ENCODE measurements at regions not wholly inside any gene's neighbourhood (a gene's known extent, or its start where the extent isn't known, plus 50 kb on each side); places are given as distances from the start of the nearest gene placed in this dataset.

GRCh38 chr16:8320131-8320530, 270.2 kb downstream of the TMEM114 start:
- peaks cover 2% of the 10 kb centered on the region for H3K9me3 ChIP-seq (ENCODE audit: control insufficient read depth, low read depth, low read length)
- TF ChIP-seq CTCF (optimal IDR thresholded peaks at IDR 0.05 in 1 of 3, IDR thresholded peaks at IDR 0.05 in 1 of 3, conservative IDR thresholded peaks at IDR 0.05 in 1 of 3; ENCODE audit: extremely low read depth in 1 of 3, insufficient read depth in 2 of 3, low read length in 3 of 3) (no peak), EZH2 (IDR thresholded peaks at IDR 0.05; ENCODE audit: low read length) (no peak)
- DNase-seq (ENCODE audit: low read depth, low spot score), result no peak
- H3K36me3 ChIP-seq (ENCODE audit: control insufficient read depth in 2 of 2, extremely low read depth in 1 of 2, insufficient read depth in 2 of 2, low read length in 2 of 2), result no peaks in the 10 kb centered on the region
- no peaks in the 10 kb centered on the region for H3K27me3 ChIP-seq (ENCODE audit: control insufficient read depth, extremely low read depth, insufficient read depth, low read length)
- FAIRE-seq, result no peak
- dilution Hi-C loops (cut with MboI; ENCODE audit: extremely low pct_ligation_motif_present, low sequenced_read_pairs), result no loop called here
- no peak overlapping the region for H3K27ac ChIP-seq (ENCODE audit: control insufficient read depth, insufficient read depth, low read length)
- no peak overlapping the region for H3K4me3 ChIP-seq (ENCODE audit: control insufficient read depth in 2 of 3, extremely low read depth in 1 of 3, insufficient read depth in 2 of 3, low read depth in 1 of 3, low read length in 3 of 3)
- no peaks in the 10 kb centered on the region for H3K9me1 ChIP-seq (ENCODE audit: control insufficient read depth, extremely low read depth, insufficient read depth, low read length)
- no peak overlapping the region for H2AFZ ChIP-seq (ENCODE audit: control insufficient read depth, low read length)
- no peak overlapping the region for H3K4me2 ChIP-seq (ENCODE audit: control insufficient read depth, extremely low read depth, insufficient read depth, low read depth, low read length)
- H3K9ac ChIP-seq (ENCODE audit: control insufficient read depth, extremely low read depth, insufficient read depth, low read length), result no peak overlapping the region
- no peaks in the 10 kb centered on the region for H3K4me1 ChIP-seq (ENCODE audit: control insufficient read depth, extremely low read depth, insufficient read depth, low read length)
- H3K79me2 ChIP-seq (ENCODE audit: control insufficient read depth, insufficient read depth, low read length), result no peaks in the 10 kb centered on the region
- no peaks in the 10 kb centered on the region for H4K20me1 ChIP-seq (ENCODE audit: control insufficient read depth, extremely low read depth, insufficient read depth, low read length)

- Histone ChIP-seq H3K36me3 (ENCODE audit: control insufficient read depth in 2 of 2, extremely low read depth in 1 of 2, insufficient read depth in 2 of 2, low read length in 2 of 2) (no peaks in the 10 kb centered on the region), H4K20me1 (ENCODE audit: control insufficient read depth, extremely low read depth, insufficient read depth, low read length) (no peaks in the 10 kb centered on the region), H3K27me3 (ENCODE audit: control insufficient read depth, extremely low read depth, insufficient read depth, low read length) (no peaks in the 10 kb centered on the region), H3K4me3 (ENCODE audit: control insufficient read depth in 2 of 3, extremely low read depth in 1 of 3, insufficient read depth in 2 of 3, low read depth in 1 of 3, low read length in 3 of 3) (no peak overlapping the region), H3K79me2 (ENCODE audit: control insufficient read depth, insufficient read depth, low read length) (no peaks in the 10 kb centered on the region), H3K27ac (ENCODE audit: control insufficient read depth, insufficient read depth, low read length) (no peak overlapping the region), H3K9ac (ENCODE audit: control insufficient read depth, extremely low read depth, insufficient read depth, low read length) (no peak overlapping the region), H3K9me1 (ENCODE audit: control insufficient read depth, extremely low read depth, insufficient read depth, low read length) (no peaks in the 10 kb centered on the region), H3K4me2 (ENCODE audit: control insufficient read depth, extremely low read depth, insufficient read depth, low read depth, low read length) (no peak overlapping the region), H3K4me1 (ENCODE audit: control insufficient read depth, extremely low read depth, insufficient read depth, low read length) (no peaks in the 10 kb centered on the region), H3K9me3 (ENCODE audit: control insufficient read depth, low read depth, low read length) (no peaks in the 10 kb centered on the region), H2AFZ (ENCODE audit: control insufficient read depth, low read length) (no peak overlapping the region)
- FAIRE-seq (no peak), DNase-seq (ENCODE audit: low read depth, low spot score) (no peak)
- no peak for TF ChIP-seq CTCF (optimal IDR thresholded peaks at IDR 0.05 in 1 of 3, IDR thresholded peaks at IDR 0.05 in 1 of 3, conservative IDR thresholded peaks at IDR 0.05 in 1 of 3; ENCODE audit: extremely low read depth in 1 of 3, insufficient read depth in 2 of 3, low read length in 3 of 3)
- TF ChIP-seq EZH2 (IDR thresholded peaks at IDR 0.05; ENCODE audit: low read length), result no peak
- dilution Hi-C loops (cut with MboI; ENCODE audit: extremely low pct_ligation_motif_present, low sequenced_read_pairs), result no loop called here
Observed at GRCh38 chr16:8310816-8311215, 279.5 kb downstream of the TMEM114 start.
